ENCODE measurements at regions not wholly inside any gene's neighbourhood (a gene's known extent, or its start where the extent isn't known, plus 50 kb on each side); places are given as distances from the start of the nearest gene placed in this dataset.

DNA sequence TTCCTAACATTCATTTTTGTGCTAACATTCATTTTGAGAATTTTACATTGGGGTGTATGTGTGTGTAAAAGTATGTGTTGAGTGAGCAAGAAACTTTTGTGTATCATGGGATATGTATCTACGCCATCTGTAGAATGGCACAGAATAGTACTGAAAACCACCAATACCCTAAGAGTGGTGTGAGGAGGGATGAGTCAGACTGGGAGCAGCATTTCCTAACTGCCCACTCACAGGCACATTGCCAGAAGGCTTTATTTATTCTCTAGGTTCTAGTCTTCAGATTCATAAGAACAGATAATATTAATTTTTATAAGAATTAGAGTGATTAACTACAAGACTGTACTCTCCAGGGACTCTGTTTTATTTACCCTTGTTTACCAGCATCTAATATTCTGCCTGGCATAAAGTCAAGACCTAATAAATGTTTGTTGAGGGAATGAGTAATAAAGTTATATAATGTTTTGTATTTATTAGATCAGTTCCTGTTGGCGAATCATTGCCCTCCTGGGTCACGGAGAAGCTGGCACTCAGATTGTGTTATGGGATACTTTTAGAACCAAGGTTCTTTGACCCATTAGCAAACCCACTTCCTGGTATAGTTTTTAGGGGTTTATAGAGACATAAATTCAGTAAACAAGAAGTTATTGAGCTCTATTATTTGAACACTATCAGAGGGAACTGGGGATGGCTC is 159.1 kb upstream of the PPP2R2B start:
- DNase-seq (ENCODE audit: low spot score), result no peak

GRCh38 chr5:147040856-147041255 is 162.3 kb upstream of the PPP2R2B start:
- DNase-seq (ENCODE audit: low spot score), result no peak

- DNase-seq (ENCODE audit: low spot score), result no peak
These were observed 166.2 kb upstream of the PPP2R2B start for GRCh38 chr5:147044572-147045273.

- no peak for DNase-seq (ENCODE audit: low spot score)
These were observed 166.7 kb upstream of the PPP2R2B start for GRCh38 chr5:147045290-147045689.

- no peak for DNase-seq (ENCODE audit: low spot score)
These were observed 167.7 kb upstream of the PPP2R2B start for GRCh38 chr5:147046281-147046680.

GRCh38 chr5:147046894-147047293 is 168.3 kb upstream of the PPP2R2B start:
- no peak for DNase-seq (ENCODE audit: low spot score)

GRCh38 chr5:147049764-147050163 is 171.2 kb upstream of the PPP2R2B start:
- DNase-seq (ENCODE audit: low spot score), result no peak

DNA sequence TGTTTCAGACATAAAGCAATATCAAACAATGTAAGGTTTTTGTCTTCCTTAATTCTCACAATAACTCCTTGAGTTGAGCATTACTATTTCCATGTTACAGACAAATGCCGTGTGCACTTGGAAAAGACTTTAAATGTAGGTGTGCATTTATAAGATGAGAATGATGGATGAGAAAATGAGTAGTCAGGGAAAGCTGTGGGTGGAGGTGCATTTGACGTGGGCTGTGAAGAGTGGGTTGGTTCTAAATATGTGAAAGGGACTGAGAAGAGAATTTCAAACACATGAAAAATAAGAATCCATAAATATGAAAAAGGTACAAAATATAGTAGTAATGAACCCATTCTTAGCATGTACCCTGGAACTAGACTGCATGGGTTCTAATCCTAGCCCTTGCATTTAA is 171.6 kb upstream of the PPP2R2B start:
- no peak for DNase-seq (ENCODE audit: low spot score)

- no peak for DNase-seq (ENCODE audit: low spot score)
These were observed 172.6 kb upstream of the PPP2R2B start for GRCh38 chr5:147051193-147051592.

DNA sequence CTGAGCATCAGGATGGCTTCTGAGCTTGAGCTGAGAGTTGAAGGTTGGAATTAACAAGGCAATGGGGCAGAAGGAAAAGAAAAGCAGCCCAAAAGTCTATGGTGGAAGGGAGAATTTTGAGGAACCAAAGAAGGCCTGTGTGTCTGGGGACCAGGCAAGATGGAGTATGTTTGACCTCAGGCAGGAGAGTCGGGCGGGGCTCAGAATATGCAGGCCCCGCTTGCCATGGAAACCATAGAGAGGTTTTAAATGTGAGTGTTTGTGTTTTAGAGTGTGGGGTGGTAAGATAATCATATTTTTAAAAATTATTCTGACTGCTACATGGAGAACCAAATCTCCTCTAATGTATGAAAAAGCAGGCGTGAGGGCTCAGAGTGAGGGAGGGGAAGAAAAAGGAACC is 174.0 kb upstream of the PPP2R2B start:
- DNase-seq (ENCODE audit: low spot score), result no peak

- DNase-seq (ENCODE audit: low spot score), result no peak
These were observed 176.7 kb upstream of the PPP2R2B start for GRCh38 chr5:147055089-147055826.

GRCh38 chr5:147055850-147056566 is 177.5 kb upstream of the PPP2R2B start:
- DNase-seq (ENCODE audit: low spot score), result peak; percentile 50

DNA sequence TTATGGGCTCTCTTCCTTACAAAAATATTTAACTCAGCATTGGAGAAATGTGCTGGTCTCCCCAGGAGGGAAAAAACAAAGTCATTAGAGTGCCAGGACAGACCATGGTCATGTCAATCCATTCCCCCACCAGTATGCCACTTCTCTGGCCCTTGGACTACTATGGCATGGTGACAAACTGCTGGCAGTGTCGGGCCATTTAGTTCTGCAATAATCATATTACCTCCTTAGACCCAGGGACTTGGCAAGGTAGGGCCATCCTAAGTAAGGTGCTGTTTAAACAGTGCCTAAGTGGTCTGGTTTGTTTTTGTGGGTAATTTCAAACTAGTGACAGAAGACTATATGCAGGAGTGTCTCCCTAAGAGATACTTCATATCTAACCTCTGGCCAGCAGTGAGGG is 177.8 kb upstream of the STK32A start:
- no peak for DNase-seq (ENCODE audit: low spot score)

DNA sequence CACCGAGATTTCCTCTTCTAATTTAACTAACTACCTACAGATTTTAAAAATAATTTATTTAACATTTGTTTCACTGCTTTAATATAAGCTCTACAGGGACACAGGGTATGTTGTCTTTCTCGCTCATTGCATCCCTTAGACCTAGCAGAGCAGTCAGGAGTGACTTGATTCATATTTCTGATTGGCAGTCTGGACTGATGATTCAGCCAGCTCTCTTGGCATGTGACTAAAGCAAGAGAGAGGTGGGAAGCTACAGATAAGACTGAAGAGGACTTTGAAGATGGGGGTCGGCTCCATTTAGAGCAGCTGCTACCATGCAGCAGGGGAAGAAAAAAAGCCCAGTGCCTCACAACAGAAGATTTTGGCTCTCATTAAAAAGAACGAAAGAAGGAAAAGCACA is 173.4 kb upstream of the STK32A start:
- DNase-seq (ENCODE audit: low spot score), result no peak

DNA sequence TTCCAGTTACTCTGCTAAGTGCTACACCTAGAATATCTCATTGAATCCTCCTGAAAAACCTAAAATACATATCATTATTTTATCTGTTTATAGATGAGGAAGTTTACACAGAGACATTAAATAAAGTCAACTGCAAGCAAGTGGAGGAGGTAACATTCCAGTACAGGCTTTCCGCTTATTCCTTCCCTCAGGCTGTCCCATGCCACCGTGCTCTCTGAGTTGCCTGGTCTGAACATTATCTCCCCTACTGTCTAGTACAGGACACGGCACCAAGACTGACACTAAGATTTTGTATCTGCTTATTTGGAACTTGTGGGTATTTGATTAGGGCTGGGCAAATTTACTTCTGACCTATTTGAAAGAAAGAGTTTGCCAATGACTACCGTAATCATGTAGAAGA is 172.4 kb upstream of the STK32A start:
- no peak for DNase-seq (ENCODE audit: low spot score)

DNA sequence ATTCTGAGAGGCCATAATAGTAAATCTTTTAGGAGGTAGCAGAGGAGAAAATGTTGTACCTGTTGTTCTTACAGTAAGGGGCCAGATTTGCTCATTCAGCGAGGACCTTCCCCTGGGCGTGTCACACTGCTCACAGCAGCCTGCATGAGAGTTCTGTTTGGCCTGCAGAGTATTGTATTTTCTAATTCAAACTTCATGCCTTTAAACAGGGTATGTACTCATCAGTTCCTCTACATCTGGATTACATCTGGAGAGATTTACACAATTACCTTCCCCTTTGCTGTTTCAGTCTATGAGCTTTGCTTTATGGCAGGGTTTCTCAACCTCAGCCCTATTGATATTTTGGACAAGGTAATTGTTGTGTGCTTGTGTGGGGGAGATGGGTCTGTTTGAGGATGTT is 170.9 kb upstream of the STK32A start:
- no peak for DNase-seq (ENCODE audit: low spot score)

DNA sequence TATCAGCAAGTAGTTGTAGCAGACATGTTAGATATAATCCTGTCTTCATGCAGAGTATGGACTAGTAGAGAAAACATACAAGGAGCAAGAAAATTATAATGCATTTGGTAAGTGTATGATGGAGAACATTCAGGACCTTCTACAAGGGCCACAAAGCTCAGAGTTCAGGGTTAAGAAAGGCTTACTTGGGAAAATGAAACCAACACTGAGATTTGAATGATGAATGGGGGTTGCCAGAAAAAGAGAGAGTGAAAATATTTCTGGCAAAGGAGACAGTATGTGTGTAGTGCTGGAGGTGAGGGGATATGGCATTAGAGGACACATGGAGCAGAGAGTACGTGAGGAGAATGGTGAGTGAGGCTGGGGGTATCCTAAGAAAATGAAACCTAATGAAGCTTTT is 169.8 kb upstream of the STK32A start:
- DNase-seq (ENCODE audit: low spot score), result no peak

DNA sequence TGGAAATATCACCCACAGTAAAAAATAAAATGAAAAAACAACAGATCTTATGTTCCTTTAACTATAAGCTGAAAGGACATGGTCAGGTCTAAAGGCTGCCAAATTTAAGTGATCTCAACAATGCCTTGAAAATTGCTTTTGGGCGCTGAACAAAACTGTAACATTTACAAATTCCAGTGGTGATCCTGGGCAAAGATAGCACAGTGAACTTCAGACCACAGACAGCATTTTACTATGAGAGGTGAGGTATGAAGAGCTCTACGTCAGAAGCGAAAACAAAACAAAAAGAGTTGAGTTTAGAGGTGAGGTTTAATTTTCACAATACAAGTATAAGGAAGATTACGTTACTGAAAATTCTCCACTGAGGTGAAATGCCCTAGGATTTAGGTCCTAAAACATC is 165.8 kb upstream of the STK32A start:
- DNase-seq (ENCODE audit: low spot score), result no peak

- no peak for DNase-seq (ENCODE audit: low spot score)
These were observed 162.2 kb upstream of the STK32A start for GRCh38 chr5:147072622-147073021.

DNA sequence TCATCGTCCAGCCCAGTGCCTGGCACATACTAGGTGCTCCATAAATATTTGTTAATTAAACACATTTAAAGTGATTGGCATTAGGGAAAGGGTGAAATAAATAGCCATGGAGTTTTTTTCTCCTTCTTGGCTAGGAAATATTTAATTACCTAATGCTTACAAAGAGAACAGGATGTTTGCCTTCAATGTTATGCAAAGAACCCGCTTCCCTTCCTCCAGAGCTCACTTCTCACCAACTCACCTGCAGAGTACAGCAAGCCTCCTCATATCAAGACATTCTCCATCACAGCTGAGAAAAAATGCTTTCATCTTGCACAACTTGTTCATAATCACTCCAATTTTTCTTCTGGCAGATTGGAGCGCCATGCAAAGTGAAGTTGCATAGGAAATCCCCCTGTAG is 161.7 kb upstream of the STK32A start:
- DNase-seq (ENCODE audit: low spot score), result no peak

DNA sequence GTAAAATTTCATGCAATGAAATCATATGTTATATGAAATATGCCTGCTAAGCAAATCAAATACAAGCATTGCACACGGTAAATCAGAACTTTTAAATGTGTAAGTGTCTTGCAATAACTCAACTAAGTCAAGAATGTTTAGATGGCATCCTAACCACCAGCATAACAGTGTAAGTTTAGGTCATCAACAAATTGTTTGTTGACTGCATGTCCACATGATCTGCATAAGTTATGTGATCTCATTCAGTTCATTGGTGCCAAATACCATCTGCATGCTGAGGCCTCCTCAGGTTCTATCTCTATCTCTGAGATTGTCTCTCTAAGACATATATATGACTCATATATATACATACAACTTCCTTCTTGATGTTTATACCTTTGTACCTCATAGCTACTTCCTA is 159.6 kb upstream of the STK32A start:
- DNase-seq (ENCODE audit: low spot score), result no peak

GRCh38 chr5:147080391-147080790 is 154.4 kb upstream of the STK32A start:
- no peak for DNase-seq (ENCODE audit: low spot score)

DNA sequence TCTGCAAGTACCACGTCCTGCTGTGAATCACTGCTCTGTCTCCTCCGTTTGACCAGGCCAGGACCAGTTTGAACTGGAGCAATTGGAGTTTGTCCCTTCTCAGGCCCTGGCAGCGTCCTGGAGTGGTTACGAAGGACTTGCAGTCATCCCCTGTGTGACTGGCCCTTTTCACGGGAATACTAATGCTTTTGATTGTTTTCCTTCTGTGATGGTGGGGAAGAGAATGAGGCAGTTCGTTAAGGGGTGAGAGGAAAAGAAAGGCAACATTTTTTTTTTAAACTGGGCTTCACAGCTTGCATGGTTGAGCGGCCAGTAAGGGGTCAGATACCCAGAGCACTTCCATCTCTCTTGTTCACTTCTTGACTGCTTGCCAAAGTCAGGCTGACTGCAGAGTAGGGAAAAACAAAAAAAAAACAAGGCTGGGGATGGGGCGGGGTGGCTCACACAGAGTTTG is 153.5 kb upstream of the STK32A start:
- no peak for DNase-seq (ENCODE audit: low spot score)
